ENCODE measurements at regions not wholly inside any gene's neighbourhood (a gene's known extent, or its start where the extent isn't known, plus 50 kb on each side); places are given as distances from the start of the nearest gene placed in this dataset.

- no peak for FAIRE-seq
Observed at GRCh38 chr12:39123580-39124253, 218.3 kb upstream of the CPNE8 start.

More at GRCh38 chr12:39123580-39124253, 218.3 kb upstream of the CPNE8 start:
- H3K18ac ChIP-seq (ENCODE audit: extremely low read depth, low read length), result no peak overlapping the region
- no peak overlapping the region for H4K5ac ChIP-seq (ENCODE audit: insufficient read length, low read depth, low read length)
- no peak for DNase-seq (ENCODE audit: low read depth in 1 of 2, low spot score in 2 of 2)
- no peak overlapping the region for H3K23ac ChIP-seq (ENCODE audit: insufficient read length)
- no peak overlapping the region for H2BK120ac ChIP-seq (replicated peaks; ENCODE audit: low read depth, low read length)
- TF ChIP-seq BACH1 (IDR thresholded peaks at IDR 0.05; ENCODE audit: low read length) (no peak), SP1 (IDR thresholded peaks at IDR 0.05; ENCODE audit: low read depth, low read length) (no peak)
- TF ChIP-seq, protein P1, sequence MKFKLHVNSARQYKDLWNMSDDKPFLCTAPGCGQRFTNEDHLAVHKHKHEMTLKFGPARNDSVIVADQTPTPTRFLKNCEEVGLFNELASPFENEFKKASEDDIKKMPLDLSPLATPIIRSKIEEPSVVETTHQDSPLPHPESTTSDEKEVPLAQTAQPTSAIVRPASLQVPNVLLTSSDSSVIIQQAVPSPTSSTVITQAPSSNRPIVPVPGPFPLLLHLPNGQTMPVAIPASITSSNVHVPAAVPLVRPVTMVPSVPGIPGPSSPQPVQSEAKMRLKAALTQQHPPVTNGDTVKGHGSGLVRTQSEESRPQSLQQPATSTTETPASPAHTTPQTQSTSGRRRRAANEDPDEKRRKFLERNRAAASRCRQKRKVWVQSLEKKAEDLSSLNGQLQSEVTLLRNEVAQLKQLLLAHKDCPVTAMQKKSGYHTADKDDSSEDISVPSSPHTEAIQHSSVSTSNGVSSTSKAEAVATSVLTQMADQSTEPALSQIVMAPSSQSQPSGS (IDR thresholded peaks at IDR 0.05; ENCODE audit: low read length), result no peak
- no peak overlapping the region for H3K9ac ChIP-seq (replicated peaks in 1 of 4; ENCODE audit: extremely low read depth in 1 of 4, low read depth in 3 of 4, low read length in 3 of 4)
- no peak overlapping the region for H4K91ac ChIP-seq (replicated peaks; ENCODE audit: insufficient read length, low read length)
- H3K9me3 ChIP-seq (ENCODE audit: insufficient read depth in 2 of 2, low read depth in 1 of 2, low read length in 1 of 2), result no peaks in the 10 kb centered on the region
- H3K79me2 ChIP-seq (ENCODE audit: control insufficient read depth in 1 of 2, insufficient read depth in 2 of 2, low read length in 2 of 2), result no peaks in the 10 kb centered on the region
- CTCF ChIA-PET (ENCODE audit: partially characterized antibody), result interaction anchor here (2.9 kb wide), 1 partner anchor 150 kb away, joined by 21 read pairs; no protein-coding TSS in a partner anchor
- no peak overlapping the region for H2BK15ac ChIP-seq (ENCODE audit: low read length)
- POLR2A ChIA-PET (ENCODE audit: partially characterized antibody), result no interaction called here
- no peak overlapping the region for H3K27ac ChIP-seq (ENCODE audit: low read depth, low read length)
- no peaks in the 10 kb centered on the region for H3K27me3 ChIP-seq (replicated peaks in 1 of 4; ENCODE audit: control insufficient read depth in 3 of 4, extremely low read depth in 1 of 4, insufficient read depth in 3 of 4, low read length in 3 of 4)
- no peaks in the 10 kb centered on the region for H3K79me1 ChIP-seq (ENCODE audit: low read depth, low read length)
- no peak overlapping the region for H3K4me2 ChIP-seq (ENCODE audit: insufficient read depth in 1 of 2, low read depth in 2 of 2, low read length in 2 of 2)
- H3K23me2 ChIP-seq (ENCODE audit: low read depth, low read length), result no peaks in the 10 kb centered on the region
- H4K20me1 ChIP-seq (replicated peaks in 1 of 2; ENCODE audit: control insufficient read depth in 1 of 2, insufficient read depth in 2 of 2, low read length in 2 of 2), result no peaks in the 10 kb centered on the region
- no peak overlapping the region; the same call in 1 of the 2 replicates for H2AK5ac ChIP-seq (ENCODE audit: low read depth, low read length)
- no peak overlapping the region for H2BK5ac ChIP-seq (ENCODE audit: low read depth, low read length)
- no peak overlapping the region for H3K14ac ChIP-seq (ENCODE audit: insufficient read length)
- no peak overlapping the region for H3K4ac ChIP-seq (replicated peaks; ENCODE audit: insufficient read length, low read depth, low read length)
- H3K4me1 ChIP-seq (replicated peaks in 1 of 4; ENCODE audit: control insufficient read depth in 3 of 4, insufficient read depth in 4 of 4, low read length in 3 of 4), result peaks cover 2 to 9% (median 5%) of the 10 kb centered on the region in 4 experiments; a peak in 5 of 7 replicates
- H3K36me3 ChIP-seq (ENCODE audit: control insufficient read depth in 2 of 4, insufficient read depth in 4 of 4, low read length in 3 of 4), result no peaks in the 10 kb centered on the region
- H4K8ac ChIP-seq (ENCODE audit: extremely low read depth, insufficient read depth, low read length), result no peak overlapping the region
- no peak overlapping the region for H3K56ac ChIP-seq (replicated peaks; ENCODE audit: insufficient read length, low read depth, low read length)
- H3K4me3 ChIP-seq (ENCODE audit: extremely low read depth in 1 of 4, insufficient read depth in 2 of 4, low read depth in 3 of 4, low read length in 4 of 4), result no peak overlapping the region
- H2AFZ ChIP-seq (ENCODE audit: low read length), result no peak overlapping the region
- WGBS, 2 experiments (ENCODE audit: extremely low coverage in 1 of 2, insufficient coverage in 1 of 2, insufficient read length in 1 of 2, insufficient replicate concordance in 2 of 2, low coverage in 1 of 2, low lambda C conversion rate in 2 of 2, missing lambda C conversion rate in 1 of 2), result 73% methylated on average over 1 of the region's 2 CpGs; no CpG with 5 or more reads in 1 of the 2 experiments
- no peak overlapping the region for H2BK12ac ChIP-seq (ENCODE audit: low read depth, low read length)
- no peak overlapping the region for H2BK20ac ChIP-seq (ENCODE audit: low read length)
